Activated CD4-positive, alpha-beta T cell treated with anti-CD3 and anti-CD28 coated beads, Interleukin-2, amount 10 ng/mL, durations not matched to agents 7 days and 5 days (primary cell): ENCODE measurements at regions not wholly inside any gene's neighbourhood (a gene's known extent, or its start where the extent isn't known, plus 50 kb on each side); places are given as distances from the start of the nearest gene placed in this dataset.

ENCODE experiments used
- CTCF ChIA-PET: fragments of 350-600 bp; sonication (Branson Sonifier 250); formaldehyde crosslinking; loops from one replicate; lab custom pipeline; 2021; ENCODE audit warnings: antibody characterized with exemption; lab: Charles Lee
- POLR2A ChIA-PET: fragments of 350-600 bp; sonication (Branson Sonifier 250); formaldehyde crosslinking; loops from one replicate; lab custom pipeline; 2021; ENCODE audit warnings: antibody characterized with exemption; lab: Charles Lee
- DNase-seq: peaks from one replicate; pipeline ENCODE4 v3.0.0-alpha.2; 2020
- H3K27ac Mint-ChIP-seq: one replicate; pipeline ENCODE4 v1.8.0; 2021; ENCODE audit warnings: mild to moderate bottlenecking, moderate library complexity, mixed read lengths
- H3K27me3 Mint-ChIP-seq: one replicate; pipeline ENCODE4 v1.8.0; 2021; ENCODE audit warnings: mixed read lengths
- H3K36me3 Mint-ChIP-seq: one replicate; pipeline ENCODE4 v1.8.0; 2021; ENCODE audit warnings: low read depth, mixed read lengths
- H3K4me1 Mint-ChIP-seq: one replicate; pipeline ENCODE4 v1.8.0; 2021; ENCODE audit warnings: mixed read lengths
- H3K4me3 Mint-ChIP-seq: one replicate; pipeline ENCODE4 v1.8.0; 2021; ENCODE audit warnings: mild to moderate bottlenecking, moderate library complexity, mixed read lengths
- H3K9me3 Mint-ChIP-seq: one replicate; pipeline ENCODE4 v1.8.0; 2021; ENCODE audit warnings: mixed read lengths

DNA sequence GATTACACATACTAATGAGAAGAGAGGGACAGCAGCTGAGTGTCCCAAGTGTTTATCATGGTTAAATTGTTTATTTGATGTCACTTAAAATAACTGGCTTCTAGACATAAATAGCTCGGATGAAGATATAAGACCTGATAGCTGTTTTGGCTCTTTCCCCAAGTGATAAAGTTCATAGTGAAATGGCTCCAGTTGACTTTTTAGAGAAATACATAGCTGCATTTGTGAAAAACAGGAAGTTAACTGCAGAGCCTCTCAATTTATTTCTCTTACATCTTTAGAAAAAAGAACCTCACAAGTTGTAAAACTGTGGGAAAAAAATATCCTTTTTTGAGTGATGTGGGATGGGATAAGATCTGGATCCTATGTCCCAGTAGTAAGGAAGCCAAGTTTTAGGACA is 332.9 kb upstream of the RASGRP1 start:
- CTCF ChIA-PET = interaction anchor here (1.1 to 1.2 kb wide), 2 partner anchors 25 to 26 kb away, joined by 3 read pairs; no protein-coding TSS in a partner anchor
- no peaks in the 10 kb centered on the region for H3K9me3 Mint-ChIP-seq
- no peaks in the 10 kb centered on the region for H3K36me3 Mint-ChIP-seq

DNA sequence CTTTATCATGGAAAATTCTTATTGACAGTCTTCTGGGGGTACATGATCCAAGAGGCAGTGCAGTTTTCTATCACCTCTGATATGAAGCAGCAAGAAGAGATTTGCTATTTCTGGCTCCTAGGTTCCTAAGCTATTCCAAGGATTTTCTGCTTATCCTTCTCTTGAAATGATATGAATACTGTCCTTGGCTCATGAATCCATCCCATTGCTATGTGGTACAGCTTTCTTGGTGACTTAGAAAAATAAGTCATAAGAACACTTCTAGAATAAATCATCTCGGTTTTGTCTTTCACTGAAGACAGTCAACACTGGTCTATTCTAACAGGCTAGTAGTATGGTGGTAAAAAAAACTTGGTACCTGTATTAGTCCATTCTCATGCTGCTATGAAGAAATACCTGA is 333.6 kb upstream of the RASGRP1 start:
- H3K36me3 Mint-ChIP-seq = no peaks in the 10 kb centered on the region
- H3K27ac Mint-ChIP-seq = no peak overlapping the region
- no peaks in the 10 kb centered on the region for H3K4me1 Mint-ChIP-seq
- H3K27me3 Mint-ChIP-seq = no peaks in the 10 kb centered on the region
- H3K9me3 Mint-ChIP-seq = no peaks in the 10 kb centered on the region
- ChIA-PET CTCF (interaction anchor here (1.1 to 1.2 kb wide), 2 partner anchors 24 to 27 kb away, joined by 3 read pairs; no protein-coding TSS in a partner anchor), POLR2A (no interaction called here)
- DNase-seq = no peak
- H3K4me3 Mint-ChIP-seq = no peak overlapping the region

More for the DNA sequence above, 332.9 kb upstream of the RASGRP1 start:
- no peaks in the 10 kb centered on the region for H3K27me3 Mint-ChIP-seq
- no peak overlapping the region for H3K4me3 Mint-ChIP-seq
- H3K27ac Mint-ChIP-seq = no peak overlapping the region
- POLR2A ChIA-PET = no interaction called here
- H3K4me1 Mint-ChIP-seq = no peaks in the 10 kb centered on the region
- no peak for DNase-seq

DNA sequence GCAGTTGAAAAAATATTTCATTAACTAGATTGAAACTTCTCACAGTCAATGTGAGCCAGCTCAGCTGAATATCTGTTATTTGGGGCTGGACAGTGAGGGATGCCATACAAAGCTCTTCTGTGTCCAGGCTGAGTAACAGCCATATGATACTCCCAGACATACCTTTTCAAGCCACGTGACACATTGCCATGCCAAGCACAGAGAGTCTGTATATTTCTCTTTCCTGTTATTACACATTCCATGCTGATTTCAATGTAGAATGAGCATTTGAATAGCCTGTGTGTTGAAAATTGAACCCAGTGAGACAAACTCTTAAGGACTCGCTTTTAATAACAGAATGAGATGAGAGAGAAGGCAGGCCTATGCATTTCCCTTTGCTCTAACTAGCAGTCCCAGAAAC is 334.7 kb upstream of the RASGRP1 start:
- Mint-ChIP-seq H3K9me3 (no peaks in the 10 kb centered on the region), H3K27ac (no peak overlapping the region), H3K4me3 (no peak overlapping the region), H3K36me3 (no peaks in the 10 kb centered on the region), H3K27me3 (no peaks in the 10 kb centered on the region), H3K4me1 (no peaks in the 10 kb centered on the region)
- DNase-seq = no peak
- CTCF ChIA-PET = no interaction called here
- POLR2A ChIA-PET = no interaction called here

DNA sequence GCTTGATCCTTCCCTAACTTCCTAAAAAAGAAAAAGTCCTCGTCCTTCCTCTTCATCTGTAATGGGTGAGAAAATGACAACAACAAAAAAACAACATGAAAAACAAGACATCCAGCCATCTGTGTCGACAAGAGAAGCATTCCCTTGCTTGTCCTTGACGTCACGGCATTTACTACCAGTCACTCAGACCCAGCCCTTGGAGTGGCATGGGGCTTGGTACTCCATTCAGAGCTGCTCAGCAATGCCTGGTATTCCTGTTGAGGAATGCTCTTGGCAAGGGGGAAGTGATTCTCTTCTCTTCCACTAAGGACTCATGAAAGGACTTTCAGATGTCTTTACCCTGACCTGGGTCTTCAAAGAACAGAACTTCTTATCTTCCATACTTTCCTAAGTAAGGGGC is 339.7 kb upstream of the RASGRP1 start:
- CTCF ChIA-PET = no interaction called here
- no peaks in the 10 kb centered on the region for H3K9me3 Mint-ChIP-seq
- H3K27me3 Mint-ChIP-seq = peaks cover 18% of the 10 kb centered on the region
- no peak overlapping the region for H3K4me3 Mint-ChIP-seq
- POLR2A ChIA-PET = no interaction called here
- H3K4me1 Mint-ChIP-seq = no peaks in the 10 kb centered on the region
- no peak for DNase-seq
- H3K36me3 Mint-ChIP-seq = no peaks in the 10 kb centered on the region
- no peak overlapping the region for H3K27ac Mint-ChIP-seq

DNA sequence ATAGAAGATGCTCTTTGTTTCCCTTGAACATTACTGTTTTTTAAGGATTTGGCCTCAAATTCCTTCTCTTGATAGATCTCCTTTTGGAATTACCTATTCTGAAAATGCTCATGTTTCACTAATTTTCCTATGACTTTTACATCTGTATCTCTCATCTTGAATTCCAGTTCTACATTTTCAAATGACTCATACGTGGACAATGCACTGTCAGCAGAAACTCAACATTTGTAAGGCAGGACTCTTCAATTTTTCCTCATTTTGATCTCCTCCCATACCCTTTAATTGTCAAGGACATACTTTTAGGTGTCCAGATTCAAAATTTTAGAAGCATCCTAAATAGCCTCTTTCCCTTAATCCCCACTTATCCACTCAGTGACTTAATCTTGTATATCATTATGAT is 341.0 kb upstream of the RASGRP1 start:
- no peak for DNase-seq
- H3K27ac Mint-ChIP-seq = no peak overlapping the region
- H3K9me3 Mint-ChIP-seq = no peaks in the 10 kb centered on the region
- no peaks in the 10 kb centered on the region for H3K36me3 Mint-ChIP-seq
- H3K4me1 Mint-ChIP-seq = no peaks in the 10 kb centered on the region
- ChIA-PET CTCF (no interaction called here), POLR2A (no interaction called here)
- peaks cover 25% of the 10 kb centered on the region for H3K27me3 Mint-ChIP-seq
- H3K4me3 Mint-ChIP-seq = no peak overlapping the region

DNA sequence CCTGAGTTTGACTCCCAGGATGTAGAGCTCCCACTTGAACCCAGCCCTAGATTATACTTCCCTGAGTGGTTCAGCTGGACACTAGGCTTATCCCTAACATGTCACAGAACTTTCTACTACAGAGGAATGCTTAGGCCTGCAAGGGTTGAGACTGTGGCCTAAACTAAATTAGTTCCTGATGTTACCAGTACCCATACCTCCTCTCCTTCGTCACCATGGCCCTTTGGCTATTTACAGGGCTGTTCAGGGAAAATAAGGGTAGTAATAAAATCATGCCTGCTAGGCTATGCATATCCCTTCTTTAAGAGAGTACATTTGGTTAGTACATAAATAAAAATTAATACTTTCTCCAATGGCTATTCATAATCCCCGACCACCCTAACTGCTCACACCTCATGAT is 356.4 kb upstream of the RASGRP1 start:
- Mint-ChIP-seq H3K4me3 (no peak overlapping the region), H3K27me3 (peaks cover 4% of the 10 kb centered on the region), H3K9me3 (no peaks in the 10 kb centered on the region), H3K36me3 (no peaks in the 10 kb centered on the region), H3K27ac (no peak overlapping the region), H3K4me1 (no peaks in the 10 kb centered on the region)
- ChIA-PET CTCF (no interaction called here), POLR2A (no interaction called here)
- no peak for DNase-seq

DNA sequence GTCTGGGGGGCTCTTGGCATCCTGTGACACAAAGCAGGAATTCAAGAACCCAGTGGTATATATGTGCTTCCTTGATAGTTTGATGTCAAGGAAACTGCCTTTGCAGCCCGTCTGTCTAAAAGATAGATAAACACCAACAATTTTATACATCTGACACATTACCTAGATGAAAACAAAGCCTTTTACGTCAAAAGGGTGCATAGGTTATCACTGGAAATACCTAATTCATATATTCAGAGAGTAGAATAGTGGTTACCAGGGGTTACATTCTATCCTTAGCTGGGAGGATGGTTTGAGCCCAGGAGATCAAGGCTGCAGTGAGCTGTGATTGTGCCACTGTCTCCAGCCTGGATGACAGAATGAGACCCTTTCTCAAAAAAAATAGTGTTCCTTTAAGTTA is 356.9 kb upstream of the RASGRP1 start:
- no peaks in the 10 kb centered on the region for H3K9me3 Mint-ChIP-seq
- H3K36me3 Mint-ChIP-seq = no peaks in the 10 kb centered on the region
- no peak for DNase-seq
- POLR2A ChIA-PET = no interaction called here
- H3K27me3 Mint-ChIP-seq = peaks cover 4% of the 10 kb centered on the region
- no peaks in the 10 kb centered on the region for H3K4me1 Mint-ChIP-seq
- no peak overlapping the region for H3K4me3 Mint-ChIP-seq
- H3K27ac Mint-ChIP-seq = no peak overlapping the region
- CTCF ChIA-PET = interaction anchor here (0.9 kb wide), 1 partner anchor 12 kb away, joined by 3 read pairs; no protein-coding TSS in a partner anchor

DNA sequence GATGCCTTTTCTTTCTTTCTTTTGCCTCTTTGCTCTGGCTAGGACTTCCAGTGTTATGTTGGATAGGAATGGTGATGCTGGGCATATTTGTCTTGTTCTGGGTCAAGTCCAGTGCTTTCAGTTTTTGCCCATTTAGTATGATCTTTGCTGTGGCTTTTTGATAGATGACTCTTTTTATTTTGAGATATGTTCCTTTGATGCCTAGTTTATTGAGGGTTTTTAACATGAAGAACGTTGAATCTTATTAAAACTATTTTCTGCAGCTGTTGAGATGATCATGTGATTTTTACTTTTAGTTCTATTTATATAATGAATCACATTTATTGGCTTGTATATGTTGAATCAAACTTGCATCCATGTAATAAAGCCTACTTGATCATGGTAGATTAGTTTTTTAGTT is 363.8 kb upstream of the RASGRP1 start:
- Mint-ChIP-seq H3K27me3 (peaks cover 4% of the 10 kb centered on the region), H3K27ac (no peak overlapping the region), H3K36me3 (no peaks in the 10 kb centered on the region), H3K9me3 (no peaks in the 10 kb centered on the region), H3K4me1 (no peaks in the 10 kb centered on the region), H3K4me3 (no peak overlapping the region)
- ChIA-PET CTCF (no interaction called here), POLR2A (no interaction called here)
- DNase-seq = no peak

DNA sequence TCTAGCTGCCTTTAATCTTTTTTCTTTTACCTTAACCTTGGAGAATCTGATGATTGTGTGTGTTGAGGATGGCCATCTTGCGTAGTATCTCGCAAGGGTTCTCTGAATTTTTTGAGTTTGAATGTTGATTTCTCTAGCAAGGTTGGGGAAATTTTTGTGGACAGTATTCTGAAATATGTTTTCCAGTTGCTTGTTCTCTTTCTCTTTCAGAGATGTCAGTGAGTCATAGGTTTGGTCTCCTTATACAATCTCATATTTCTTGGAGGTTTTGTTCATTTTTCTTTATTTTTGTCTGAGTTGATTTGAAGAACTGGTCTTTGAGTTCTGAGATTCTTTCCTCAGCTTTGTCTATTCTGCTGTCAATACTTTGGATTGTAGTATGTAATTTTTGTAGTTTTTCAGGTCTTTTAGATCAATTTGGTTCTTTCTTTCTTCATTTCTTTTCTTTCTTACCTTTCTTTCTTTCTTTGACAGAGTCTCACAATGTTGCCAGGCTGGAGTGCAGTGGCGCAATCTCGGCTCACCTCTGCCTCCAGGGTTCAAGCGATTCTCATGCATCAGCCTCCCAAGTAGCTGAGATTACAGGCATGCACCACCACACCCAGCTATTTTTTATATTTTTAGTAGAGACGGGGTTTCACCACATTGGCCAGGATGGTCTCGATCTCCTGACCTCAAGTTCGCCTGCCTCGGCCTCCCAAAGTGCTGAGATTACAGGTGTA is 366.4 kb upstream of the RASGRP1 start:
- no peaks in the 10 kb centered on the region for H3K4me1 Mint-ChIP-seq
- no peak overlapping the region for H3K27ac Mint-ChIP-seq
- H3K36me3 Mint-ChIP-seq = no peaks in the 10 kb centered on the region
- POLR2A ChIA-PET = no interaction called here
- H3K9me3 Mint-ChIP-seq = no peaks in the 10 kb centered on the region
- CTCF ChIA-PET = no interaction called here
- no peaks in the 10 kb centered on the region for H3K27me3 Mint-ChIP-seq
- H3K4me3 Mint-ChIP-seq = no peak overlapping the region
- DNase-seq = no peak

DNA sequence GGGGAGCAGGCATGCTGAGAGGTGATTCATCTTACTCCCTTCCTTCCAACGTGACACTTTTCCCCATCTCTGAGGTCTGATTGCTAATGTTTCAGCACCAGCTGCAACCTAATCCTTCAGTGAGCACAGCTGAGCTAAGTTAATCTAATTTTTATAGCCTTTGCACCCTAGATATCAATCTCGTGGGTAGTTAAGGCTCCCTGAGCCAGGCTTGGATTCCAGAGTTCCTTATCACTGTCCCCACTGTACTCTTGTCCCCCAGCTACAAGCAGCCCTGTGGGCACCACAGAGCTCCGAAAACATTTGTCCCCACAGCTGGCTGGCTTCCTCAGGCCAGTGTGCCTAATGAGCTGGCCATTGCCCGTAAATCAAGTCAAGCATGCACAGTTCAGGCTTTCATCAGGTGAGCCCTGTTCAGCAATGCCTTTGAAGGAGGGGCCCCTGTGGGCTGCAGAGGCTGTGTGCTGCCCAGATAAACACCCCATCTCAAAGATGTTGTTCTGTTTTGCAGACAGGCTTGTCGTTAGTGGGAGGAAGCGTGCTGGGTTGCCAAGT is 376.9 kb upstream of the RASGRP1 start:
- Mint-ChIP-seq H3K4me1 (no peaks in the 10 kb centered on the region), H3K36me3 (no peaks in the 10 kb centered on the region), H3K4me3 (no peak overlapping the region), H3K9me3 (no peaks in the 10 kb centered on the region), H3K27ac (no peak overlapping the region), H3K27me3 (peaks cover 13% of the 10 kb centered on the region)
- no peak for DNase-seq
- ChIA-PET CTCF (no interaction called here), POLR2A (interaction anchor here (0.6 kb wide), 1 partner anchor 813 kb away, joined by 5 read pairs; no protein-coding TSS in a partner anchor)

DNA sequence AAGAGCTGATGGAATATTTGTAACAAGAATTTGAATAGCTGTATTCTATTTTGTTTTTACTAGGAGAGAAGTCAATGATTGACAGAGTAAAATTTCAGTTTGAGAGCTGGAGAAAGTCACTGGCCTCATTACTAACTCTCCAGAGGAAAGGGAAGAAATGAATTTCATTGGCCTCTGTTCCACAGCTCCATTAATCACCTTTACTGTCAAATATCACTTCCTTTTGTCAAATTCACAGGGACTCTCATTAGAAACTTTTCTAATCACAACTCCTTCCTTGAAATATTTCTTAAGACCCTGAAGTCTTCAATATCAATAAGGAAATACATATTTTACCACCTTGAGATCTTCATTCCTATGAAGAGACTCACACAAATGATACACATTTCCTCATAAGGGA is 379.9 kb upstream of the RASGRP1 start:
- no peaks in the 10 kb centered on the region for H3K9me3 Mint-ChIP-seq
- no peak for DNase-seq
- POLR2A ChIA-PET = no interaction called here
- H3K36me3 Mint-ChIP-seq = no peaks in the 10 kb centered on the region
- no peak overlapping the region for H3K4me3 Mint-ChIP-seq
- H3K4me1 Mint-ChIP-seq = no peaks in the 10 kb centered on the region
- CTCF ChIA-PET = no interaction called here
- H3K27ac Mint-ChIP-seq = no peak overlapping the region
- H3K27me3 Mint-ChIP-seq = peaks cover 8% of the 10 kb centered on the region

DNA sequence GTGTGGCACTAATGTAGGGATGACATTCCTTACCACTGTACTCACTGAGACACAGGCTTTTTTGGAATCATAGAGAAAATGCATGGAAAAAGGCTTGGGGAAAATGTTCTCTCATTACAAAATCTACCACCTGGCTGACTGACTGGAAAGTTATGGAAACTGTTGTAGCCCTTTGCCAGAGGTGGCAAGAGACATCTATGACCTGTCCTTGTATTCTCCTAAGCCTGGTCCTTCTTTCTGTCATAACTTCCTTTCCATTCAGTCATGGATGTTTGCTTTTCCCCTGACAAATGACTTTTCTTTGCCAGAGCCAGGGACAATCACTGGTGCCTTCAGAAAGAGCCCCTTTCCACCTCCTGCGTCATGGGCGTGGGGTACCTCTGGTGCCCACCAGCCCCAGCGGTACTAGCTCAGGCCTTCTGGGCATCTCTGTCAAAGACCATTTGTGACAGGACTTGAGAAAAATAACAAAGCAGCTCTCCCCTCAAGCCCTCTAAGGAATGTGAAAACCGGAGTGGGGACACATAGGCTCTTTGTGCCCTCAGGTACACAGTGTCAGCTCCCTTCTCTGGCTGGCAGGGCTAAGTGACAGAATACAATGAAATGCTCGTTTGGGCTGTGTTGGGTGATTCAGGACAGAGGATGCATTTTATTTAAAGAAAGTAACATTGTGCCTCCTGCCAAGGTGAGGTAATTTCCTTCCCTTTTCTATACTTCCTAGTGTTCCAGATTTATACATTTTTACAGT is 381.1 kb upstream of the RASGRP1 start:
- CTCF ChIA-PET = no interaction called here
- no peak overlapping the region for H3K4me3 Mint-ChIP-seq
- peaks cover 8% of the 10 kb centered on the region for H3K27me3 Mint-ChIP-seq
- no peak overlapping the region for H3K27ac Mint-ChIP-seq
- no peaks in the 10 kb centered on the region for H3K9me3 Mint-ChIP-seq
- H3K4me1 Mint-ChIP-seq = no peaks in the 10 kb centered on the region
- DNase-seq = no peak
- POLR2A ChIA-PET = no interaction called here
- H3K36me3 Mint-ChIP-seq = no peaks in the 10 kb centered on the region

DNA sequence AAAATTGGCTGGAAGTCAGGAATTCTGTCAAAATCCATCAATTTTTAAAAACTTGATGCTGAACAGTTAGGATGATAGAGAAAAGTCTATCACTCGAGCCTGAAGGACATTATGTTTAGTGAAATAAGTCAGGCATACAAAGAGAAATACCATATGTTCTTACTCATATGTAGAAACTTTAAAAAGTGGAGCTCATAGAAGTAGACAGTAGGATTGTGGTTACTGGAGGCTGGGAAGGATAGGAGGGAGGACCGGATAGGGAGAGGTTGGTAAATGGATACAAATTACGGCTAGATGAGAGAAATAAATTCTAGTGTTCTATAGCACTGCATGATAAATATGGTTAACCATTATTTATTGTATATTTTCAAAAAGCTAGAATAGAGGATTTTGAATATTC is 389.5 kb upstream of the RASGRP1 start:
- Mint-ChIP-seq H3K9me3 (no peaks in the 10 kb centered on the region), H3K27me3 (peaks cover 2% of the 10 kb centered on the region), H3K36me3 (no peaks in the 10 kb centered on the region), H3K4me3 (no peak overlapping the region), H3K4me1 (no peaks in the 10 kb centered on the region), H3K27ac (no peak overlapping the region)
- ChIA-PET CTCF (no interaction called here), POLR2A (no interaction called here)
- no peak for DNase-seq
